NCI-H2171 treated with DMSO at 0.1 percent for 48 hours (cell line): ENCODE measurements at regions not wholly inside any gene's neighbourhood (a gene's known extent, or its start where the extent isn't known, plus 50 kb on each side); places are given as distances from the start of the nearest gene placed in this dataset.
A peak's percentile ranks its signal among the peaks of the same experiment; 100 is the strongest.
"Not testable (repeated sequence)": the region's sequence is repeated elsewhere in the genome, so short reads cannot be mapped to it uniquely, and the experiment has no call there.

ENCODE experiments used
- DNase-seq: peaks from one replicate; lab custom pipeline; 2025; lab: John Stamatoyannopoulos, UW

GRCh38 chr16:27600381-27600780 is 50.4 kb downstream of the KATNIP start:
- peak; percentile 95 for DNase-seq

- DNase-seq = no peak
Observed at GRCh38 chr16:27602103-27602502, 52.2 kb downstream of the KATNIP start.

GRCh38 chr16:27605500-27606106 is 55.7 kb downstream of the KATNIP start:
- peak; percentile 44 for DNase-seq

- DNase-seq = no peak
Observed at GRCh38 chr16:27611340-27611739, 61.4 kb downstream of the KATNIP start.

GRCh38 chr16:27613238-27613791 is 63.4 kb downstream of the KATNIP start:
- DNase-seq = no peak

- DNase-seq = no peak
Observed at GRCh38 chr16:27617665-27618064, 67.7 kb downstream of the KATNIP start.

GRCh38 chr16:27618165-27618564 is 68.2 kb downstream of the KATNIP start:
- peak; percentile 47 for DNase-seq

- peak; percentile 79 for DNase-seq
Observed at GRCh38 chr16:27618606-27619327, 68.8 kb downstream of the KATNIP start.

- DNase-seq = peak; percentile 20
Observed at GRCh38 chr16:27620541-27620940, 70.6 kb downstream of the KATNIP start.

GRCh38 chr16:27624154-27625049 is 74.5 kb downstream of the KATNIP start:
- no peak for DNase-seq

GRCh38 chr16:27625050-27625697 is 75.2 kb downstream of the KATNIP start:
- DNase-seq = peak; percentile 46

GRCh38 chr16:27627136-27627535 is 77.2 kb downstream of the KATNIP start:
- no peak for DNase-seq

- peak; percentile 72 for DNase-seq
Observed at GRCh38 chr16:27628241-27628942, 78.4 kb downstream of the KATNIP start.

GRCh38 chr16:27628943-27629462 is 79.1 kb downstream of the KATNIP start:
- DNase-seq = not testable (repeated sequence)

GRCh38 chr16:27632216-27632615 is 82.3 kb downstream of the KATNIP start:
- DNase-seq = no peak

- no peak for DNase-seq
Observed at GRCh38 chr16:27633221-27633620, 83.3 kb downstream of the KATNIP start.

GRCh38 chr16:27633721-27634120 is 83.8 kb downstream of the KATNIP start:
- no peak for DNase-seq

- no peak for DNase-seq
Observed at GRCh38 chr16:27634779-27635178, 84.8 kb downstream of the KATNIP start.

- peak; percentile 55 for DNase-seq
Observed at GRCh38 chr16:27636453-27637240, 86.7 kb downstream of the KATNIP start.
